H1 (cell line): ENCODE measurements at regions not wholly inside any gene's neighbourhood (a gene's known extent, or its start where the extent isn't known, plus 50 kb on each side); places are given as distances from the start of the nearest gene placed in this dataset.

ENCODE experiments used
- CTCF ChIA-PET: fragments of 300-600 bp; sonication (Branson Sonifier 250); formaldehyde crosslinking; loops from one replicate; lab custom pipeline; 2021; ENCODE audit not compliant: partially characterized antibody; lab: Charles Lee
- POLR2A ChIA-PET: fragments of 300-600 bp; sonication (Branson Sonifier 250); formaldehyde crosslinking; loops from one replicate; lab custom pipeline; 2021; ENCODE audit warnings: inconsistent platforms; ENCODE audit not compliant: partially characterized antibody; lab: Charles Lee
- DNase-seq, 2 experiments: peaks; one replicate each; pipeline versions ENCODE4 v3.0.0 to v3.0.0-alpha.2; 2010 to 2022; ENCODE audit warnings: low spot score in 2 of 2, low read depth in 1 of 2, mixed read lengths in 1 of 2
- FAIRE-seq: peaks from 2 replicates; lab custom pipeline; 2011; peaks lifted over from hg19 to GRCh38; lab: Jason Lieb, UNC
- H2AFZ ChIP-seq: 2 replicates; pipeline ENCODE4 v1.8.1; 2012; ENCODE audit warnings: low read length, inconsistent platforms
- H2AK5ac ChIP-seq: 2 replicates; pipeline ENCODE4 v1.6.1; 2013; ENCODE audit warnings: low read depth, low read length
- H2BK120ac ChIP-seq: replicated peaks from 2 replicates; pipeline ENCODE3; 2013; ENCODE audit warnings: low read depth, low read length, inconsistent platforms
- H2BK12ac ChIP-seq: 2 replicates; pipeline ENCODE4 v1.6.1; 2013; ENCODE audit warnings: low read depth, low read length
- H2BK15ac ChIP-seq: 2 replicates; pipeline ENCODE4 v1.6.1; 2013; ENCODE audit warnings: low read length
- H2BK20ac ChIP-seq: 2 replicates; pipeline ENCODE4 v1.6.1; 2013; ENCODE audit warnings: low read length
- H2BK5ac ChIP-seq: 2 replicates; pipeline ENCODE4 v1.6.1; 2013; ENCODE audit warnings: low read depth, low read length
- H3K14ac ChIP-seq: 2 replicates; pipeline ENCODE4 v1.6.1; 2013; ENCODE audit warnings: inconsistent platforms; ENCODE audit not compliant: insufficient read length
- H3K18ac ChIP-seq: 2 replicates; pipeline ENCODE4 v1.6.1; 2013; ENCODE audit warnings: low read length; ENCODE audit errors: extremely low read depth
- H3K23ac ChIP-seq: 2 replicates; pipeline ENCODE4 v1.6.1; 2013; ENCODE audit warnings: inconsistent platforms; ENCODE audit not compliant: insufficient read length
- H3K23me2 ChIP-seq: 2 replicates; pipeline ENCODE4 v1.6.1; 2013; ENCODE audit warnings: low read depth, low read length
- H3K27ac ChIP-seq: 2 replicates; pipeline ENCODE4 v1.6.1; 2011; ENCODE audit warnings: low read depth, low read length, inconsistent platforms
- H3K27me3 ChIP-seq, 4 experiments: replicated peaks in 1 of 4; 1 replicate in 1 of 4; 2 replicates in 3 of 4; pipeline versions ENCODE4 v1.6.1 to v1.8.1; 2011 to 2013; ENCODE audit warnings: low read length in 3 of 4, mild to moderate bottlenecking in 3 of 4, inconsistent platforms in 2 of 4, mixed read lengths in 2 of 4, moderate library complexity in 1 of 4; ENCODE audit not compliant: control insufficient read depth in 3 of 4, insufficient read depth in 3 of 4; ENCODE audit errors: extremely low read depth in 1 of 4
- H3K36me3 ChIP-seq, 4 experiments: 2 replicates each; pipeline versions ENCODE4 v1.6.1 to v1.8.1; 2011 to 2013; ENCODE audit warnings: mild to moderate bottlenecking in 4 of 4, low read length in 3 of 4, moderate library complexity in 2 of 4, control low read depth in 1 of 4, inconsistent platforms in 1 of 4; ENCODE audit not compliant: insufficient read depth in 4 of 4, control insufficient read depth in 2 of 4
- H3K4ac ChIP-seq: replicated peaks from 2 replicates; pipeline ENCODE3; 2013; ENCODE audit warnings: low read length, low read depth, mixed read lengths, inconsistent platforms; ENCODE audit not compliant: insufficient read length
- H3K4me1 ChIP-seq, 4 experiments: replicated peaks in 1 of 4; 1 replicate in 1 of 4; 2 replicates in 3 of 4; pipeline versions ENCODE4 v1.6.1 to v1.8.1; 2011 to 2013; ENCODE audit warnings: low read length in 3 of 4, inconsistent platforms in 2 of 4, mixed read lengths in 1 of 4; ENCODE audit not compliant: insufficient read depth in 4 of 4, control insufficient read depth in 3 of 4
- H3K4me2 ChIP-seq, 2 experiments: 2 replicates each; pipeline versions ENCODE4 v1.6.1 to v1.8.1; 2011 to 2013; ENCODE audit warnings: low read depth in 2 of 2, low read length in 2 of 2, control low read depth in 1 of 2, inconsistent platforms in 1 of 2, mild to moderate bottlenecking in 1 of 2; ENCODE audit not compliant: insufficient read depth in 1 of 2
- H3K4me3 ChIP-seq, 4 experiments: fragments of 200-600, 300-600 bp in 1 of 4; sonication (generic), shearing (Covaris generic), sonication (Bioruptor Twin) in 1 of 4; 2 replicates each; pipeline versions ENCODE4 v1.5.1 to v1.8.1; 2011 to 2016; ENCODE audit warnings: low read length in 4 of 4, low read depth in 3 of 4, control low read depth in 2 of 4, inconsistent platforms in 2 of 4, mild to moderate bottlenecking in 2 of 4, mixed read lengths in 1 of 4, moderate library complexity in 1 of 4; ENCODE audit not compliant: insufficient read depth in 2 of 4; ENCODE audit errors: extremely low read depth in 1 of 4
- H3K56ac ChIP-seq: replicated peaks from 2 replicates; pipeline ENCODE3; 2013; ENCODE audit warnings: low read depth, mild to moderate bottlenecking, mixed read lengths, low read length, inconsistent platforms; ENCODE audit not compliant: insufficient read length
- H3K79me1 ChIP-seq: 2 replicates; pipeline ENCODE4 v1.6.1; 2013; ENCODE audit warnings: low read depth, low read length, control low read depth
- H3K79me2 ChIP-seq, 2 experiments: 2 replicates each; pipeline versions ENCODE4 v1.6.1 to v1.8.1; 2012 to 2013; ENCODE audit warnings: low read length in 2 of 2, mild to moderate bottlenecking in 2 of 2, inconsistent platforms in 1 of 2; ENCODE audit not compliant: insufficient read depth in 2 of 2, control insufficient read depth in 1 of 2
- H3K9ac ChIP-seq, 4 experiments: replicated peaks in 1 of 4; 1 replicate in 1 of 4; 2 replicates in 3 of 4; pipeline versions ENCODE4 v1.6.1 to v1.8.1; 2011 to 2013; ENCODE audit warnings: low read depth in 3 of 4, low read length in 3 of 4, control low read depth in 2 of 4, mild to moderate bottlenecking in 2 of 4, moderate library complexity in 2 of 4, inconsistent platforms in 1 of 4; ENCODE audit errors: extremely low read depth in 1 of 4
- H3K9me3 ChIP-seq, 2 experiments: 2 replicates each; pipeline versions ENCODE4 v1.6.1 to v1.8.1; 2012 to 2013; ENCODE audit warnings: mild to moderate bottlenecking in 2 of 2, moderate library complexity in 2 of 2, control low read depth in 1 of 2, inconsistent platforms in 1 of 2, low read depth in 1 of 2, low read length in 1 of 2, mixed read lengths in 1 of 2; ENCODE audit not compliant: insufficient read depth in 2 of 2
- H4K20me1 ChIP-seq, 2 experiments: replicated peaks in 1 of 2; 2 replicates each; pipeline versions ENCODE3 to v1.8.1; 2011 to 2013; ENCODE audit warnings: inconsistent platforms in 2 of 2, low read length in 2 of 2, mild to moderate bottlenecking in 1 of 2; ENCODE audit not compliant: insufficient read depth in 2 of 2, control insufficient read depth in 1 of 2
- H4K5ac ChIP-seq: 2 replicates; pipeline ENCODE4 v1.6.1; 2013; ENCODE audit warnings: low read length, low read depth, mixed read lengths, inconsistent platforms; ENCODE audit not compliant: insufficient read length
- H4K8ac ChIP-seq: 2 replicates; pipeline ENCODE4 v1.8.0; 2013; ENCODE audit warnings: mild to moderate bottlenecking, moderate library complexity, low read length, inconsistent platforms; ENCODE audit not compliant: insufficient read depth; ENCODE audit errors: extremely low read depth
- H4K91ac ChIP-seq: replicated peaks from 2 replicates; pipeline ENCODE3; 2013; ENCODE audit warnings: low read length, mixed read lengths, inconsistent platforms; ENCODE audit not compliant: insufficient read length
- CHD7 ChIP-seq: fragments of 300-600 bp; sonication (generic); IDR thresholded peaks from 2 replicates; pipeline ENCODE4 v1.7.1; 2012; ENCODE audit warnings: low read length, moderate library complexity, mild to moderate bottlenecking, inconsistent platforms; ENCODE audit not compliant: insufficient replicate concordance
- WGBS, 2 experiments: shearing (Covaris generic) in 1 of 2; methylation state at CpG; one replicate each; pipeline versions ENCODE4 v1.1.6 to v1.1.7; 2013 to 2015; ENCODE audit warnings: low lambda C conversion rate in 2 of 2, mixed read lengths in 2 of 2, inconsistent platforms in 1 of 2, low coverage in 1 of 2, missing lambda C conversion rate in 1 of 2; ENCODE audit not compliant: insufficient replicate concordance in 2 of 2, insufficient coverage in 1 of 2, insufficient read length in 1 of 2; ENCODE audit errors: extremely low coverage in 1 of 2, missing lambda C conversion rate in 1 of 2; 5-methylcytosine and 5-hydroxymethylcytosine counted together

GRCh38 chr18:75845413-75845812 lies 417.9 kb upstream of the SMIM21 start:
- Histone ChIP-seq H3K27me3 (no peaks in the 10 kb centered on the region), H3K9ac (no peak overlapping the region), H3K9me3 (peaks cover 0 to 2% of the 10 kb centered on the region in 2 experiments; a peak in 1 of 4 replicates), H4K20me1 (no peaks in the 10 kb centered on the region), H2BK12ac (no peak overlapping the region), H4K91ac (no peak overlapping the region), H3K56ac (no peak overlapping the region), H3K4me3 (no peak overlapping the region), H4K8ac (no peak overlapping the region), H2BK5ac (no peak overlapping the region), H3K23me2 (no peaks in the 10 kb centered on the region), H2BK120ac (no peak overlapping the region), H3K4me1 (peaks cover 0 to 5% (median under 1%) of the 10 kb centered on the region in 4 experiments; a peak in 1 of 7 replicates), H3K36me3 (no peaks in the 10 kb centered on the region), H3K18ac (no peak overlapping the region), H3K79me2 (no peaks in the 10 kb centered on the region), H3K27ac (no peak overlapping the region), H3K14ac (no peak overlapping the region), H2AK5ac (no peak overlapping the region), H2AFZ (no peak overlapping the region), H4K5ac (no peak overlapping the region), H3K23ac (no peak overlapping the region), H3K79me1 (no peaks in the 10 kb centered on the region), H3K4me2 (no peak overlapping the region), H3K4ac (no peak overlapping the region), H2BK20ac (no peak overlapping the region), H2BK15ac (no peak overlapping the region)
- ChIA-PET POLR2A (no interaction called here), CTCF (no interaction called here)
- FAIRE-seq: no peak
- WGBS, 2 experiments: 97% methylated on average over 3 of the region's 3 CpGs; no CpG with 5 or more reads in 1 of the 2 experiments
- DNase-seq: no peak
- TF ChIP-seq CHD7: no peak
